IMR-90 (cell line): ENCODE measurements at regions not wholly inside any gene's neighbourhood (a gene's known extent, or its start where the extent isn't known, plus 50 kb on each side); places are given as distances from the start of the nearest gene placed in this dataset.

Source experiments
- CTCF ChIP-seq: conservative IDR thresholded peaks from 2 replicates; pipeline ENCODE4 v1.5.1; 2012; ENCODE audit warnings: mild to moderate bottlenecking, low read depth, low read length, improper control_type of control experiment
- ELK1 ChIP-seq: fragments of 150-350 bp; IDR thresholded peaks from 2 replicates; pipeline ENCODE4 v1.6.1; 2016; ENCODE audit warnings: low read depth, mild to moderate bottlenecking, low read length, moderate library complexity, borderline replicate concordance
- MAZ ChIP-seq: IDR thresholded peaks from 2 replicates; pipeline ENCODE4 v1.6.1; 2012; ENCODE audit warnings: low read depth, mild to moderate bottlenecking, low read length, improper control_type of control experiment, moderate library complexity, borderline replicate concordance
- POLR2A ChIP-seq: IDR thresholded peaks from 2 replicates; pipeline ENCODE4 v1.6.1; 2012; ENCODE audit warnings: mild to moderate bottlenecking, low read depth, low read length
- USF2 ChIP-seq: fragments of 150-350 bp; IDR thresholded peaks from 2 replicates; pipeline ENCODE4 v1.6.1; 2017; ENCODE audit warnings: mild to moderate bottlenecking, antibody characterized with exemption, low read length, low read depth

- TF ChIP-seq CTCF (no peak), POLR2A (no peak), USF2 (no peak), ELK1 (no peak), MAZ (no peak)
Measured at GRCh38 chr4:101475246-101475645, 127.9 kb upstream of the PPP3CA start.
